Upper lobe of left lung (tissue), 4 donors: ENCODE measurements at regions not wholly inside any gene's neighbourhood (a gene's known extent, or its start where the extent isn't known, plus 50 kb on each side); places are given as distances from the start of the nearest gene placed in this dataset.

ENCODE experiments used
- CTCF ChIP-seq, 6 experiments: fragments of 450-650 bp in 4 of 6; fragments of 200-600 bp in 2 of 6; sonication (generic) in 2 of 6; IDR thresholded peaks; one replicate each; pipeline ENCODE4 v1.5.1; 2016 to 2019; ENCODE audit warnings: antibody characterized with exemption in 6 of 6
- POLR2A ChIP-seq, 4 donors: fragments of 450-650 bp; IDR thresholded peaks; one replicate each; pipeline ENCODE4 v1.5.1; 2016 to 2017; ENCODE audit warnings: antibody characterized with exemption in 4 of 4, mild to moderate bottlenecking in 2 of 4

- TF ChIP-seq POLR2A (IDR thresholded peaks at IDR 0.05) (no peak), CTCF (IDR thresholded peaks at IDR 0.05) (no peak)
Measured at GRCh38 chr6:68040780-68041179, 594.3 kb upstream of the ADGRB3 start.
